HepG2 (cell line): ENCODE measurements at regions not wholly inside any gene's neighbourhood (a gene's known extent, or its start where the extent isn't known, plus 50 kb on each side); places are given as distances from the start of the nearest gene placed in this dataset.

Experiments
- ATAC-seq: fragments of 200-7000 bp; cut with Tn5 transposase; 3 replicates; pipeline ENCODE4 v1.9.1; 2020; ENCODE audit warnings: mild to moderate bottlenecking, moderate library complexity
- BruUV-seq: library from RNA; stranded (reverse); fragments of 400-500 nt; replicated peaks from 2 replicates; lab custom pipeline; 2021; lab: Mats Ljungman, UMichigan
- CTCF ChIA-PET: fragments of 300-600 bp; formaldehyde crosslinking; extraction: SDS; loops from one replicate; lab custom pipeline; 2021; ENCODE audit warnings: low total read pairs, inconsistent platforms, low intra/inter-chr PET ratio; lab: Yijun Ruan, JAX
- POLR2A ChIA-PET: fragments of 350-600 bp; sonication (Branson Sonifier 250); formaldehyde crosslinking; loops from one replicate; lab custom pipeline; 2020; ENCODE audit warnings: antibody characterized with exemption, inconsistent platforms; lab: Yijun Ruan, JAX
- DNase-seq: peaks from one replicate; pipeline ENCODE4 v3.0.0-alpha.2; 2015; ENCODE audit warnings: low spot score
- FAIRE-seq: peaks from 3 replicates; lab custom pipeline; 2011; peaks lifted over from hg19 to GRCh38; lab: Jason Lieb, UNC
- H2AFZ ChIP-seq: one replicate; pipeline ENCODE4 v1.6.1; 2011; ENCODE audit warnings: low read length, inconsistent platforms
- H3K27ac ChIP-seq: fragments of 300-600 bp; 3 replicates; pipeline ENCODE4 v1.8.0; 2011; ENCODE audit warnings: mixed run types, mild to moderate bottlenecking, mixed read lengths, low read length, inconsistent platforms; ENCODE audit not compliant: insufficient read depth; ENCODE audit errors: extremely low read length
- H3K27me3 ChIP-seq, 2 experiments: fragments of 200-600 bp in 1 of 2; 2 replicates in 1 of 2; 3 replicates in 1 of 2; pipeline versions ENCODE4 v1.6.0 to v1.8.0; 2011; ENCODE audit warnings: low read length in 2 of 2, mild to moderate bottlenecking in 2 of 2, moderate library complexity in 2 of 2, inconsistent platforms in 1 of 2; ENCODE audit not compliant: insufficient read depth in 2 of 2, control insufficient read depth in 1 of 2
- H3K36me3 ChIP-seq, 2 experiments: fragments of 200-600 bp in 1 of 2; replicated peaks in 1 of 2; 2 replicates in 1 of 2; 3 replicates in 1 of 2; pipeline versions ENCODE4 v1.5.1 to v1.8.0; 2011; ENCODE audit warnings: low read length in 2 of 2, inconsistent platforms in 1 of 2; ENCODE audit not compliant: insufficient read depth in 2 of 2, control insufficient read depth in 1 of 2
- H3K4me1 ChIP-seq: 2 replicates; pipeline ENCODE4 v1.5.1; 2012; ENCODE audit warnings: low read length, inconsistent platforms; ENCODE audit not compliant: insufficient read depth
- H3K4me2 ChIP-seq: 2 replicates; pipeline ENCODE4 v1.6.0; 2011; ENCODE audit warnings: low read depth, low read length, inconsistent platforms
- H3K4me3 ChIP-seq, 3 experiments: fragments of 200-600 bp in 1 of 3; sonication (generic), shearing (Covaris generic) in 1 of 3; replicated peaks in 1 of 3; 2 replicates each; pipeline ENCODE4 v1.5.1; 2011 to 2016; ENCODE audit warnings: low read length in 3 of 3, inconsistent platforms in 2 of 3, low read depth in 2 of 3, mild to moderate bottlenecking in 2 of 3, control low read depth in 1 of 3, mixed read lengths in 1 of 3; ENCODE audit not compliant: insufficient read depth in 1 of 3
- H3K79me2 ChIP-seq: one replicate; pipeline ENCODE4 v1.6.1; 2011; ENCODE audit warnings: low read length, inconsistent platforms; ENCODE audit not compliant: insufficient read depth
- H3K9ac ChIP-seq: 2 replicates; pipeline ENCODE4 v1.6.0; 2011; ENCODE audit warnings: mild to moderate bottlenecking, low read depth, low read length, inconsistent platforms; ENCODE audit not compliant: insufficient read depth
- H3K9me3 ChIP-seq: 2 replicates; pipeline ENCODE4 v1.5.1; 2012; ENCODE audit warnings: mild to moderate bottlenecking, low read length
- H4K20me1 ChIP-seq: 2 replicates; pipeline ENCODE4 v1.6.0; 2011; ENCODE audit warnings: inconsistent platforms, mild to moderate bottlenecking, low read length, moderate library complexity; ENCODE audit not compliant: insufficient read depth
- ADNP ChIP-seq: sonication (generic); formaldehyde crosslinking; IDR thresholded peaks from 2 replicates; pipeline ENCODE4 v1.4.0; 2020; ENCODE audit warnings: missing genetic modification reagents
- ARHGAP35 ChIP-seq: sonication (generic); formaldehyde crosslinking; IDR thresholded peaks from 2 replicates; pipeline ENCODE4 v1.9.0; 2022; ENCODE audit warnings: mild to moderate bottlenecking, inconsistent platforms, moderate library complexity, missing genetic modification reagents, borderline replicate concordance
- CBX1 ChIP-seq: IDR thresholded peaks from one replicate; pipeline ENCODE4 v1.6.1; 2016; ENCODE audit warnings: antibody characterized with exemption, low read depth
- KLF13 ChIP-seq: sonication (generic); formaldehyde crosslinking; IDR thresholded peaks from 2 replicates; pipeline ENCODE4 v1.4.0; 2020; ENCODE audit warnings: mild to moderate bottlenecking, missing genetic modification reagents
- MZF1 ChIP-seq: sonication (generic); formaldehyde crosslinking; IDR thresholded peaks from 2 replicates; pipeline ENCODE4 v1.8.1; 2023; ENCODE audit warnings: mild to moderate bottlenecking, missing genetic modification reagents, borderline replicate concordance
- NFIC ChIP-seq: IDR thresholded peaks from 2 replicates; pipeline ENCODE4 v1.6.1; 2012; ENCODE audit warnings: mild to moderate bottlenecking, low read length, inconsistent platforms
- PPARG ChIP-seq: conservative IDR thresholded peaks from 2 replicates; pipeline ENCODE4 v1.6.1; 2016; ENCODE audit warnings: missing biosample characterization, missing genetic modification reagents
- TAF1 ChIP-seq: sonication (generic); formaldehyde crosslinking; IDR thresholded peaks from 2 replicates; pipeline ENCODE4 v1.4.0; 2020; ENCODE audit warnings: missing genetic modification reagents
- ZKSCAN1 ChIP-seq: fragments of 150-350 bp; IDR thresholded peaks from 2 replicates; pipeline ENCODE4 v1.6.1; 2014; ENCODE audit warnings: low read length
- ZNF740 ChIP-seq: sonication (generic); formaldehyde crosslinking; IDR thresholded peaks from 2 replicates; pipeline ENCODE4 v1.4.0; 2020; ENCODE audit warnings: missing genetic modification reagents
- ZNF768 ChIP-seq: sonication (generic); formaldehyde crosslinking; IDR thresholded peaks from 2 replicates; pipeline ENCODE4 v1.4.0; 2020; ENCODE audit warnings: missing genetic modification reagents
- WGBS: methylation state at CpG from one replicate; pipeline ENCODE4 v1.1.6; 2017; ENCODE audit warnings: low lambda C conversion rate; 5-methylcytosine and 5-hydroxymethylcytosine counted together
- in situ Hi-C: cut with HindIII; loops from 2 replicates; pipeline ENCODE4 v1.10.0; 2017; ENCODE audit warnings: low pct_unique_long_range_greater_than_20kb; ENCODE audit not compliant: extremely low pct_ligation_motif_present
- intact Hi-C: fragments of 100-400 bp; cut with micrococcal nuclease; formaldehyde crosslinking; loops from one replicate; pipeline ENCODE4 v1.10.0; 2022; ENCODE audit not compliant: unreplicated experiment

GRCh38 chr9:113738893-113739604 is 137.1 kb upstream of the ZNF618 start:
- no peak overlapping the region for H3K27ac ChIP-seq
- no TSS peak for BruUV-seq
- H3K4me2 ChIP-seq, result no peak overlapping the region
- POLR2A ChIA-PET, result no interaction called here
- in situ Hi-C loops, result loop anchor here (25.0 kb wide), 1 partner anchor 298 kb away; no protein-coding TSS in a partner anchor
- no peak overlapping the region for H3K9ac ChIP-seq
- intact Hi-C loops, result no loop called here
- 36% methylated on average over 6 of the region's 6 CpGs for WGBS
- TF ChIP-seq CBX1, result no peak
- no peak for TF ChIP-seq MZF1 (CRISPR knock-in tag)
- TF ChIP-seq TAF1 (CRISPR knock-in tag), result no peak
- no peak for TF ChIP-seq NFIC
- TF ChIP-seq ARHGAP35 (CRISPR knock-in tag), result no peak
- no peak for TF ChIP-seq ADNP
- TF ChIP-seq PPARG, result no peak
- TF ChIP-seq ZNF768, result peak; percentile 76; the same call in 1 of the 2 replicates
- no peak for TF ChIP-seq ZNF740 (CRISPR knock-in tag)
- TF ChIP-seq KLF13, result no peak
- peak; percentile 92; the same call in 1 of the 2 replicates for TF ChIP-seq ZKSCAN1
- TF ChIP-seq, all 625 proteins: peak for 2
- H2AFZ ChIP-seq, result no peak overlapping the region
- H3K36me3 ChIP-seq, result no peaks in the 10 kb centered on the region
- ATAC-seq, result peak; percentile 57
- H3K4me3 ChIP-seq, result no peak overlapping the region
- DNase-seq, result no peak
- peaks cover 0 to 12% of the 10 kb centered on the region in 2 experiments; a peak in 1 of 5 replicates for H3K27me3 ChIP-seq
- no peaks in the 10 kb centered on the region for H3K4me1 ChIP-seq
- CTCF ChIA-PET, result interaction anchor here (0.8 kb wide), 1 partner anchor 294 kb away, joined by 3 read pairs; no protein-coding TSS in a partner anchor
- no peaks in the 10 kb centered on the region for H3K79me2 ChIP-seq
- no peak for FAIRE-seq
- H4K20me1 ChIP-seq, result no peaks in the 10 kb centered on the region
- no peaks in the 10 kb centered on the region for H3K9me3 ChIP-seq
